ENCODE measurements at regions not wholly inside any gene's neighbourhood (a gene's known extent, or its start where the extent isn't known, plus 50 kb on each side); places are given as distances from the start of the nearest gene placed in this dataset.

DNA sequence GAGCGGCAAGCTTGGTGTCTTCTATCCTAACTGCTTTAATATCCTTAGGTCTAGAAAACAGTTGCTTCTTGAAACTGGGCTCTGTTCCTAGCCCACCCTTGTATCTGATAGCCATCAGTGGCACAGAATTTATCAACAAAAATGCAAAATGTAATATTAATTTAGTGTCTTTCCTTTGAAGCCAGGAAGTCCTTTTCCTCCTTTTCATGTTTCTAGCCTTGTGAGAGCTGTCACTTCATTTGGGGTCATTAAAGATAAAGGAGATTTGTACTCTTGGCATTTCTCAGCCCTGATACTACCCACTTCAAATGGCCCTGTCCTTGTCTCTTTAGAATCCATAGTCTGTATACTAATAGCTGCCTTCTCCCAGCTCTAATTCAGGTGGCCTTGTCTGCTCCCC lies 111.0 kb downstream of the GAS1 start:
- DNase-seq (ENCODE audit: extremely low read depth, low read depth, low spot score) = no peak

DNA sequence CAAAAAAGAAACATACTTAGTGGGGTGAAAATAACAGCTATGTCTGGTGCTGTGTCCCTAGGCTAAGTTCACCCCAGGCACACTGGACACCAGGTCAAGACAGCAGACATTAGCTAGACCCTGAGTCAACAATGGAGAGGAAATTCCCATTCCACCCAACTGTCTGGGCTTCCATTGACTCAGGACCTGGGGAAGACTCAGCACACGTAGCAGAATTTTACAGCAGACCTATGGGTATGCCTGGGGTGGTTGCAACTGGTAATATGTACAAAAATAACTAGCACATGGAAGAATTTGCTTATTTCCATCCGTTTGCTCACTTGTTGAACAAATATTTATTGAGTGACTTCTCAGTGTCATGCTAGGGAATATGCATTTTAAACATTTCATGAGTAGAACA lies 117.0 kb downstream of the GAS1 start:
- DNase-seq (ENCODE audit: extremely low read depth, low read depth, low spot score) = no peak

DNA sequence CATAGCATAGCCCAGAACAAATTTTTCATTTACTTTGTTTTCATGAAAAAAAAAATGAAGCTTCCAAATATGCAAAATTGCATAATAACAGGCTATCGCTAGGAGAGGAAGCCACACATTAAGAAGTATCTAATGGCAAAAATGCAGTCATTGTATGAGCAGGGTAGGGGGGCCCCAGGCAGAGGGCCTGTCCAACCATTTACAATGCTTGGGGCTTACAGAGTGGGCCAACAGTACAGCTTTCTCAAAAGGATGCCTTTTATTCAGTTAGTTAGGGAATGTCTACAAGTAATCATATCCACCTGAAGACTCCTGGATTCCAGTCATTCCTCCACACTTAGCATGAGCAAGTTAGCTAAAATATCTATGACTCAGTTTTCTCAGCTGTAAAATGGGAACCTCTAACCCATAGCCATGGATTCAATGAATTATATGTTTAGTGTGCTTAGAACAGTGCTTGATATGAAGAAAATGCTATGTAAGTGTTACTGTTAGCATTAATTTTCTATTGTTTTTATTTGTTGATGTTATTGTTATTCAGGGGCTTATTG lies 117.7 kb downstream of the GAS1 start:
- DNase-seq (ENCODE audit: extremely low read depth, low read depth, low spot score) = no peak

DNA sequence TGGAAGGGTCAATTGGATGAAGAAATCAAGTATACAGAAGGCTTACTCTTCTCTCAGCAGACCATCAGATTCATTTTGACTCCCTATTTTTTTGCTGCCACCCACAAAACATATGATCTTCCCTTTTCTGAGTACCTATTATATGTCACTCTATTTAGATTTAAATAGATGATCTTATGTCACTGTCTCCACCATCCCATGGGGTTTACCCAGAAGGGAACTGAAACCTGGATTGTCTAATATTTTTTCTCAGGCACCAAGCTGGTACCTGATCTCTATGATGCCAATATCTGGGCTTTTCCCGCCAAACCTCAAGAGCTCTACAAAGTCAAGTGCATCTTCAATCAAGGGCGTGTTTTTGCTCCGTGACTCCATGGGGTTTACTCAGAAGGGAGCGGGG lies 118.7 kb downstream of the GAS1 start:
- no peak for DNase-seq (ENCODE audit: extremely low read depth, low read depth, low spot score)

DNA sequence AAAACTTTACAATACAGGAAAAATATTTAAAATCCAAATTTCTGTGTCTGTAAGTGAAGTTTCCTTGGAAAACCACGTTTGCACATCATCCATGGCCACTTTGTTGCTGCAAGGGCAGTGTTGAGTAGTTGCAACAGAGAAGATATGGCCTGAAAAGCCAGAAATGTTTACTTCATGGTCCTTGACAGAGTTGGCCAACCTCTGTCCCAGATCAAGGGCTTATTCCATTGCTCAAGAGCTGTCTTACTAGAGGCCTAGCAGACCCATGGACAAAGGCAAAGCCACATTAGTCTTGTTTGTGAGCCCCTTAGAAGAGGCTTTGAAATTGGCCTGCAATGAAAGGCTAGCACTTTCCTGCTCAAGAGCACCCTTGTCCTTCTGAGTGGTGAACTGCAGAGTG lies 119.4 kb downstream of the GAS1 start:
- no peak for DNase-seq (ENCODE audit: extremely low read depth, low read depth, low spot score)

DNA sequence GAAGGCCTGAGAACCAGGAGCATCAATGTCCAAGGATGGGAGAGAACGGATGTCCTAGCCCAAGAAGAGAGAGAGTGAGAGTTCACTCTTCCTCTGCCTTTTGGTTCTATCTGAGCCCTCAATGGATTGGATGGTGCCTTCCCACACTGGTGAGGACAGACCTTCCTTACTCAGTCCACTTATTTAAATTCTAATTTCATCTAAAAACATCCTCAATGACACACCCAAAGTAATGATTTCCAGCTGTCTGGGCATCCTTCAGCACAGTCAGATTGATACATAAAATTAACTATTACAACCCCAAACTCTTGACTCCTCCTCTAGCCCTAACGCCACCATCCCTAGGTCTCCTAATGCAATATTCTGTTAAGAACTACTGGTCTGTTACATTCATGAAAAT lies 122.0 kb downstream of the GAS1 start:
- no peak for DNase-seq (ENCODE audit: extremely low read depth, low read depth, low spot score)

DNA sequence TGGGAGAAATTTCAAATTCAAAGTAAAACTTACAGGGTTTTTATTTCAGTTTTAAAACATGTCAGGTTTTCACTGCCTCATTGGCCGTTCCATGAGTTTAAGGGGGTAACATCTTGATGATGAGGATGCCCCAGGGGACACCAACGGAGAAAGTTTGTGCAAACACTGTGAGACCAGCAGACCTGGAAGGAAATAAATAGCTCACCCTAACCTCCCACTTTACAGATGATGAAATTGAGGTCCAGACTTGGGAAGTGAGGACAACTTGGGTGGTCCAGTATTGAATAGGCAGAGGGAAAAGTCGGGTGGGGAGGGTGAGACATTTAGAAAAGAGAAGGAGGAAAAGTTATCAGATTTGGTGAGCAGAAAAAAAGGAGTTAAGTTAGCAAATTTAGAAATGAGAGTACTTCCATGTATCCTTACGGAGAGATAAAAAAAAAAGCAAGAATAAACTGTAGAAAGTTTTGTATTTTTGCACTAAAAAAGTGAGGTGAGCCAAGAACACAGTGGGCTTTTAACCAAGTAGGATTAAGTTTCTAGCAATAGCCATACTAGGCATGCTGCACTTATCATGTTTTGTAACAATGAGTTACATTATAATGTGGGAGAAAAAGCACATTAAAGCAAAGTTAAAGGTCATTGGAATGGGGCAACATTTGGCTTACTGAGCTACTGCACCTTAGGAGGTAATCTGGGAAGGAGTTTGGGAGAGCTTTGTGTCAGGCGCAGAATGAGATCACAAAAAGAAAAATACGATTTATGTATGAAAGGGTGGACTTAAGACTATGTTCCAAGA lies 125.1 kb downstream of the GAS1 start:
- DNase-seq (ENCODE audit: extremely low read depth, low read depth, low spot score) = no peak

DNA sequence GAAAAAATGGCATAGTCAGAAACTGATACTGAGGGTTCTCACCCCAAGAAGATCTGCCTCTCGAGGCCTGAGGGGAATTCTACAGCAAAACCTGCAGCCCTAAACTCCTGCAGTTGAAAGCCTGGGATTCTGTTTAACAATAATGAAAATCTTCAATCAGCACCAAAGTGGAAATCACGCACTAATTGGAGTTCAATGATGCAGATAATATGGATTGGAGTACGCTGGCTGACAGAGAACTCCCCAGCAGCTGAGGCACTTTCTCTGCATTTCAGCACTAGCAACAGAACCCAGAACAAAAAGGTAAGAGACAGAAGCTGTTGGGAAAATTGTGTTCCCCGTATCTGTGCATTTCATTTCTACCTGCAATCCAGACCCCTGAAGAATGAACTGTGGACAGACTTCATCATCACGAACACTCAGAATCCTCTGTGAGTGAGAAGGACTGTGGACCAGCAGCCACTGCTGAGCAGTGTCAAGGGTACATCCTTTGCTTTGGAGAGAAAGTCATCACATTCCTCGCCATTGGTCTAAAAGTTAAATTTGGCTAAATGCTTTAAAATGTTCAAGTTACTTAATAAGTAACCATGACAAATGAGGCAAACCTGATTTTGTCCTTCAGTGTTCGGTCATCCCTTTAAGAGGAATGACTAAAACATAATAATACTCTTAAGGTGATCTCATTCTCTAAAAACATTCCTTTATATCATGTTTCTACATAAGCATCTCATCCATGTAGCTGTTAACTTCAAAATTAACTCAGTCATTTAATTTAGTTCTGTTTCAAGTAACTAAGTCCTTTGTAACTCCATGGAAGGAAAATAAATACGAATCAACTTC lies 126.1 kb downstream of the GAS1 start:
- DNase-seq (ENCODE audit: extremely low read depth, low read depth, low spot score) = no peak

DNA sequence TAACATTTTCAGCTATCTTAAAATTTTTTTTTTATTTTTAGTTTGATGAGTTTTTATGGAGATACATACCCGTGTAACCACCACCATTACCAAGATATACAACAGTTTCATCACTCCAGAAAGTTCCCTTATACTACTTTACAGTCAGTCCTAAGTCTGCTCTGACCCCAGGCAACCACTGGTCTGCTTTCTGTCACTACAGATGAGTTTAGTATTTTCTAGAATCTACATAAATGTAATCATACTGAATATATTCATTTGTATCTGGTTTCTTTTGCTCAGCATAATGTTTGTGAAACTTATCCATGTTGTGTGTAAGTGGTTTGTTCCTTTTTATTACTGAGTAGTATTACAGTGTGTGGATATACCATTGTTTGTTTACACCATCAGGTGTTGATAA lies 127.8 kb downstream of the GAS1 start:
- no peak for DNase-seq (ENCODE audit: extremely low read depth, low read depth, low spot score)

DNA sequence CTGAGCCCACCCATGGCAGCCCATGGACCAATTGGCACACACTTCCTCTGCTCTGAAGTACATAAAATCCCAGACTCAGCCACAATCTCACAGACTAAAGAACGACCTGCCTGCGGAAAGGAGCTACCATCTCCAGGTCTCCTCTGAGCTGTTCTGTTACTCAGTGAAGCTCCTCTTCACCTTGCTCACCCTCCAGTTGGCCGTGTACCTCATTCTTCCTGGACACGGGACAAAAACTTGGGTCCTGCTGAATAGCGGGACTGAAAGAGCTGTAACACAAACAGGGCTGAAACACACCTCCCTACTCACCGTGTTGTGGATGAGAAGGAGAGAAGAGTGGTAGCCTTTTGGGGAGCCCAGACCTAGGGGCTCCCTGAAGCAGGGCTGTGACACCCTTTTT lies 128.7 kb downstream of the GAS1 start:
- no peak for DNase-seq (ENCODE audit: extremely low read depth, low read depth, low spot score)

DNA sequence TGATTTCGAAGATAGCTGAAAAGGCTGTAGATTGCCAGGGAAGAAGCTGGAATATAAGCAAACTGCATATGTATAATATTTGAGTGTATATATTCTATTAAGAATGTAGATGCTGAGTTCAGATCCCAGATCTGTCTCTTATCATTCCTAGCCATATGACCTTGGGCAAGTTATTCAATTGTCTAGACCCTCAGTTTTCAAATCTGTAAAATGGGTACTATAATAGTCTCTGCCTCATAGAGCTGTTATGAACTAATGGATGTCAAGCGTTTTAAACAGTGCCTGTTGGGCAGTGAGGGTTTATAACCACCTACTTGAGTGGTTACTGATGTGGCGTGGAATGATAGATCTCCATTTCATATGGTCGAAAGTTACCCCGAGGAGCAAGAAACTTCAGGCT lies 130.4 kb downstream of the GAS1 start:
- no peak for DNase-seq (ENCODE audit: extremely low read depth, low read depth, low spot score)

DNA sequence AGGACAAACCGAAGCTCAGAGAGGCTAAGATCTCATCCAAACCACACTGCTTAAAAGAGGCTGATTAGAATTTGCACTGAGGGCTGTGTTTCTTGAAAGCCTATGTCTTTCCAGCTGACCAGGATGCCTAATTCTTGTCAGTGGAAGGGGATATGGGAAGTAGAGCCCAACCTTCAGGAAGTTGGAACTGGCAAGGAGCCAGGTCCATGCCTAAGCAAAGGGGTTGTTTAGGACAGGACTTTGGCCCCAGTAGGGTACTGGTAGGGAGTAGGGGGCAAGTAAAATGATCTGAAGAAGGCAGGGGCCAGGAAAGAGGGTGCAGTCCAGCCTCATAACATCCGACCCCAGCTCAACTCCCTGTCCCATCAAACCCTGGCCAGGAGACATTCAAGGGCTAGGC lies 130.9 kb downstream of the GAS1 start:
- no peak for DNase-seq (ENCODE audit: extremely low read depth, low read depth, low spot score)

DNA sequence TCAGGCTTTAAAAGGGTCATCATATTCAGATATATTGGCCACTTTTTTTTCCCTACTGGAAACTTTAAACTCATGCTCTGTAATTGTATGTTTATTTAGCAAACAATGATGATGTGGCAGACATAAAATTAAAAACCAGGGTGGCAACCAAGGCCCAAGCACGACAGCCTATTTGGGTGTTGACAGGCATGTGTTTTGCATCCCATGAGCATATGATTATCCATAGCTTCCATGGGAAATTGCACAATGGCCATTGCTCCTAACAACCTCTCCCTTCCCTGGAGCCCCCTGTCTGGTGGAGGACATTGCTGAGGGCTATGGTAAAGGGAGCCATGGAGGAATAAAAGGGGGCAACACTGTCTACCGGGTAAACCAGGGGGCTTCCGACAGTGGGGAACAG lies 134.7 kb downstream of the GAS1 start:
- DNase-seq (ENCODE audit: extremely low read depth, low read depth, low spot score) = no peak

DNA sequence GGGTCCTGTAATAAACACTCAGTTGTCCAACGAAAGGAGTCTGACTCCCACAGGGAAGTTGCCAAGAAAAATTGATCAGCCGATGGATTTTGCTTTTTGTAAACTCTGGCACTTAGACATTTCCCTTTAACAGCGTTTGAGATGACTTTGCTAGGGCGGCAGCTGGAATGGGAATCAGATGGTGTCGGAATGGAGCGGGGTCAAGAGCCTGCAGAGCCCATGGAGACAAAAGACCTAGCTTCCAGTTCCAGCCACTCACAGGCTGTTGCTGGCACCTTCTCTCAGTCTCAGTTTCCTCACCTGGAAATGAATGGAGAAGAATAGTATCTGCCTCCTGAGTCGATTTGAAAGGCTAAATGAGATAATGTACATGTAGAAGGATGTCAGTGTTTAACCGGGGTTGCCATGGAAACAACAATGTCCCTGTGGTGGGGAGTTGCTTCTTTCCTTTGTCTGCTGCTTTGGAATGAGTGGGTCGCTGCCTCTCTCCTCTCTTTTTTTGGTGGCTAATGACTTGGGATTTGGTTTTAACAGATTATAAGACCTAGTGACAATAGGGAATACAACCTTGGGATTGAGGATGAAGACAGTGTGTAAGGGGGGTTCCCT lies 137.4 kb downstream of the GAS1 start:
- DNase-seq (ENCODE audit: extremely low read depth, low read depth, low spot score) = no peak

DNA sequence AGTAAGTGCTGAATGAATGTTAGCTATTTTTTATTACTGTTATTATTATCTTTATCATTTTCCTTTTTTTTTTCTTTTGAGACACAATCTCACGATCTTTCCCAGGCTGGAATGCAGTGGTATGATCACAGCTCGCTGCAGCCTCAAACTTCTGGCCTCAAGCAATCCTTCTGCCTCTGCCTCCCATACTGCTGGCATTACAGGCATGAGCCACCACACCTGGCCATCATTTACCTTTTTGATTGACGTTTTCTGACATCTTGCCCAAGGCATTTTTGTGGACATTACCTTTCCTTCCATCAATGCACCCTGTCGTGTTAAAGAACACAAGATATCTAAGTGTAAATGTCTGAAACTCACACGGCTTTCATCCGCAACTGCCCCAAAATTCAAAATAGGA lies 138.2 kb downstream of the GAS1 start:
- no peak for DNase-seq (ENCODE audit: extremely low read depth, low read depth, low spot score)

DNA sequence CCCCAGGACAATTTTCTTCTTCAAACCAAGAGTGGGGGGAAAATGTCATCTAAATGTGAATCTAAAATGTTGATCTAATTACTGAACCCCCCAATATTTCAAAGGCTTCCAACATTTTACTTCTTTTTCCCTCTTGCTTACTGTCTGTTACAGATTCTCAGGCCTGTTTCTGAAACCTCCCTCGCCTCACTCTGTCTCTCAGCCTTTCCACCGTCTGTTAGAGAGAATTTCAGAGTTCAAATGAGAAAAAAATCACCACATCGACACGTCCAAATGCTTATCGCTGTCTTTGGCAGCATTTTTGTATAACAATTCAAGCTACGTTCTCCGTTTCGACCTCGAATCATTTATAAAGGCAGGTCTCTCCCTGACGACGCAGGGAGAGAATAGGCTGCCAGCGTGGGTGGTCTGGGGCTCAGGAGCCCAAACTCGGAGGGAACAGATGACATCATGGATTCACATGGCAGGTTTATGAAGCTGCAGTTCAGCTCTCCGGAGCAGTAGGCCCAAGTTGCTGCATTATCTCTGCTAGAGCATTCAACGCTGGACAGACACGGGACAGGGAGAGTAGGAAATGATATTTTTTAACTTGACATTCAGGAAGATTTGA lies 139.8 kb downstream of the GAS1 start:
- DNase-seq (ENCODE audit: extremely low read depth, low read depth, low spot score) = no peak

DNA sequence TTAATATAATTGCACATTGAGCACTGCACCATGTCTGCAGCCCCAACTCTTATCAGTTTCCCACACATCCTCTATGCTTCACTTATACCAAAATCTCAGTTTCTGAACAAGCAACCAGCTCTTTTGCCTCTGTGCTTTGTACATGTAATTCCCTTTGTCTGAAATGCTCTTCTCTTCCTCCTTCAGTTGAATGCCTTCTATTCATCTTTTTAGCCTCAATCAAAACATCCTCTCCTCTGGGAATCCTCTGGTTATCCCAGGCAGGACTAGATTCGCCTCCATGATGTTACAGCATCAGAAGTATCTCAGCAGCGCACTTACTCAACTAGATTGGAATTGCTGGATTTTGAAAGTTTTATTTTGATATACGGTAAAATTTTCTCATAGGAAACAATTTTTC lies 143.3 kb downstream of the GAS1 start:
- no peak for DNase-seq (ENCODE audit: extremely low read depth, low read depth, low spot score)

DNA sequence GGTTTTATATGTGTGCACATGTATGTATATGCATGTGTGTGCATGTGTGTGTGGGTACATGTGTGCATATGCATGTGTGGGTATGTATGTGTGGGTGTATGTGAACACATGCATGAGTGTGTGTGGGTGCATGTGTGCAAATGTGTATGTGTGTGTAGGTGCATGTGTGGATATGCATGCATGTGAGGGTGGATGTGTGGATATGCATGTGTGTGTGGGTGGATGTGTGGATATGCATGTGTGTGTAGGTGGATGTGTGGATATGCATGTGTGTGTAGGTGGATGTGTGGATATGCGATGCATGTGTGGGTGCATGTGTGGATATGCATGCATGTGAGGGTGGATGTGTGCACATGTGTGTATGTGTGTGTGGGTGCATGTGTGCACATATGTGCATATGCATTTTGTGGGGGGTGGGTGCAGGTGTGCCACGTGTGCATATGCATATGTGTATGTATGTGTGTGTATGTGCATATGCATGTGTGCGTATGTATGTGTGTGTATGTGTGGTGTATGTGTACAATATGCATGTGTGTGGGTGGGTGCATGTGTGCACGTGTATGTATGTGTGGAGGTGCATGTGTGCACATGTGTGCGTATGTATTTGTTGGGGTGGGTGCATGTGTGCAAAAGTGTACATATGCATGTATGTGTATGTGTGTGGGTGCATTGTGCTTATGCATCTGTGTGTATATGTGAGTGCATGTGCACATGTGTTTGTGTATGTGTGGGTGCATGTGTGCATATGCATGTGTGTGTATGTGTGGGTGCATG lies 144.2 kb downstream of the GAS1 start:
- no peak for DNase-seq (ENCODE audit: extremely low read depth, low read depth, low spot score)

DNA sequence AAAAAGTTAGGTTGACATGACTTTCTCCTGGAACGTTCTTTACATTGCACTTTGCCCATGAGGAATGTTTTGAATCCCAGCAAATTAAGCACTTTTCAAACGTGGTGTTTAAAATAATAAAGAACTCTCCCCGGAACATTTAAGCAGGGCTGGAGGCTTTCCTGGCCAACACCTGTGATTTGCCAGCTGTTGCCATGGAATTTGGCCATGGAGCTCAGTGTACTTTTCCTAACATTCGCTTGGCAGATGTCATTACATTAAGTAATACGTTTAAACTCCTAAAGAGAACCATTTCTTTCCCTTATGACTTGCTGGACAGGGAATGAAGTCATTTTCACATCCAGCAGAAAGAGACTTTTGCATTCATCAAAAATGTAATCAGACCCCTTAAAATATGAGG lies 146.1 kb downstream of the GAS1 start:
- DNase-seq (ENCODE audit: extremely low read depth, low read depth, low spot score) = no peak

DNA sequence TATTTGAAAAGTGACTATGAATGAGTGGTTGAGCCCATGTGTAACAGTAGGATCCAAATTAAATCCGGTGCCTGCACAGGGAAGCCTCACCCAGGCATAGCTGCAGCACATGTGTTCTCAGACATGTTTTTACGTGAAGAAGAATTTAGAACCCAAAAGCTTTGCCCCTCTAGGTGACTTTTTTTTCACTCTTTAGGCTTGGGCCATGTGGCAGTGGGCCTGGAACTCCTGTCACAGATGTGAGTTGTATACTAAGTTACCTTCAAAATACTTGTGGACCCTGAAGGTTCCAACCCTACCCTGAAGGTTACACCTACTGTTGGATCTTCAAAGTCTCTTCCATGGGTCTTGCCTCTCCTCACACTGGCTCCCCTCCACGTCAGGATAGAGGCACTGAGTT lies 146.6 kb downstream of the GAS1 start:
- DNase-seq (ENCODE audit: extremely low read depth, low read depth, low spot score) = no peak
